ENCODE measurements at regions not wholly inside any gene's neighbourhood (a gene's known extent, or its start where the extent isn't known, plus 50 kb on each side); places are given as distances from the start of the nearest gene placed in this dataset.

- TF ChIP-seq CTCF (IDR thresholded peaks at IDR 0.05) (no peak), POLR2AphosphoS5 (IDR thresholded peaks at IDR 0.05) (no peak), POLR2A (IDR thresholded peaks at IDR 0.05) (no peak), EP300 (IDR thresholded peaks at IDR 0.05) (no peak)
These were observed 62.0 kb downstream of the FAM50B start for GRCh38 chr6:3911130-3911529.
